Fibroblast of skin of left quadriceps (primary cell): ENCODE measurements at regions not wholly inside any gene's neighbourhood (a gene's known extent, or its start where the extent isn't known, plus 50 kb on each side); places are given as distances from the start of the nearest gene placed in this dataset.
A peak's percentile ranks its signal among the peaks of the same experiment; 100 is the strongest.
"Not testable (repeated sequence)": the region's sequence is repeated elsewhere in the genome, so short reads cannot be mapped to it uniquely, and the experiment has no call there.

Source experiments
- DNase-seq, 2 experiments: peaks; one replicate each; pipeline ENCODE4 v3.0.0-alpha.2; 2013; ENCODE audit warnings: low read depth in 2 of 2

DNA sequence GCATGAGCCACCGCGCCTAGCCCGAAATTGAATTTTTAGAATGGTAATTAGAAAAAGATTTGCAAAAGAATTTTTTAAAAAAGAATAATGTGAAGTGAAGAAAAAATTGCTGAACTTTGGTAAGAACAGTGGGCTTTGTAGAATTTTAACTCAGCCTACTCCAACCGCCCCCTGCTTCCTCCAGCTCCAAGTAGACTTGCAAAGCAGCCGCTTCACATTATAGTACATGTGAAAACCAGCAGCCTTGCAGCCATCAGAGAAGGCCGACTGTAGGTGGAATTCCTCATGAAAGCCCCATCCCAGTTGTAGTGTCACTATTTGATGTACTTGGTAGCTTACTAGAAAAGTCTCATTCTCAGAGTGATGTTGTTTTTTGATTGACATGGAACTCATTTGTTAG lies 835.6 kb downstream of the TBC1D32 start:
- no peak for DNase-seq

DNA sequence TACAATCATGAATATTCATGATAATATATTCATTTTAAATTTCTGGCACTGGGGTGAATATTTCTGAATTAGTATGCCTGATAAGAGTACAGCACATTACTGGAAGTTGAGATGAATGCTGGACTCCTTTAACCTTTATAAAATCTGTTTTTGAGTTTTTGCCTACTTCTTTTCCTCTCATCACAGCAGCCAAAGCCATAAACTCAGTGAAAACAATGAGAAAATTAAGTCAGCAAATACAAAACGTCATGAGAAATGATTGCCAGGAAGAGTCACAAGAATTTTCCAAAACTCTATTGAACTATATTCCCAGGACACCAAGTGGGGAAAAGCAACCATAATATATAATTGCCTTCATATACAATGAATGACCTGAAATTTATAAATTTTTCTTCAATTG lies 837.6 kb downstream of the TBC1D32 start:
- DNase-seq, result no peak

DNA sequence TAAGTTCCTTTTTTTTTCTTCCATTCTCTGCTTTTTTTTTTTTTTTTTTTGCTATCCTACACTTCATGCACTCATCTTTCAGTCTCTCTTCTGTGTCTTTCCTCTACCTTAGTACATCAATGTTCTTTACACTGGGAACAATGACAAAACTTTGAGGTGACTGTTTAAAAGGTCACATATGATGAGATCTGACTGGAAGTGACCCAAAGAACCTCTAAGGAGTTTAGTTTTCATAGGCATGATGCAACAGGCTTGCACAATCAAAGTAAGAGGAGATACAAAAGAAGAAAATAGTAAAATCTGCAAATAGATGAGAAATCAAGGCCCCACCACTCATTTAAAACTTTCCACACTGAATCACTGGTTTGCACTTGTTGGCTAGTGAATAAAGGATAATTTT lies 840.8 kb downstream of the TBC1D32 start:
- DNase-seq, result no peak

DNA sequence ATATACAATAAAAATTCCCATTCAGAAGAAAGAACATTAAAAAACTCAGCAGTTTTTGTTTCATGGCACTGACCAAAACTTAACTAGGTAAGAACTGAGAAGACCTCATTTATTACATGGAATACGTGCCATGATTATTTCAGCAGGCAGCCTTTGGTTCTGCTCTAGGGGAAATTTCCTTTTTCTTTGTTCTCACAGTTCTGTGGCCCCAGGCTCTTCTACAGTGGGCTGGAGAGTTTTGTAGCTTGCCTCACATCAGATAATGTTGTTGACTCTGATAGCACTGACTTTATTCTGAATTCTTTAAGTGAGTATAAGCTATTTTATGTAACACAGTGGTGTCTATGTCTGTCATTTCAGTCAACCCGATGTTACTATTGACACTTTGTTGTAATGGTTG lies 844.3 kb downstream of the TBC1D32 start:
- DNase-seq, result no peak

DNA sequence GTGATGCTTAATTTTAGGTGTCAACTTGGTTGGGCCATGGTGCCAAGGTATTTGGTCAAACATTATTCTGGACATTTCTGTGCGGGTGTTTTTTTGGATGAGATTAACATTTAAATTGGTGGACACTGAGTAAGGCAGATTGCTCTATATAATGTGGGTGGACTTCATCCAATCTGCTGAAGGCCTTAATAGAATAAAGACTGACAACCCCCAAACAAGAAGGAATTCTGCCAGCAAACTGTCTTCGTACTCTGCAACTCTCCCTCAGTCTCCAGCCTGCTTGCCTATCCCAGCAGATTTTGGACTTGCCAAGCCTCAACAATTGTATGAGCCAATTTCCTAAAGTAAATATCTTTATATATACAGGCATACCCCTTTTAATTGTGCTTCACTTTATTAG lies 850.1 kb downstream of the TBC1D32 start:
- DNase-seq, result no peak

DNA sequence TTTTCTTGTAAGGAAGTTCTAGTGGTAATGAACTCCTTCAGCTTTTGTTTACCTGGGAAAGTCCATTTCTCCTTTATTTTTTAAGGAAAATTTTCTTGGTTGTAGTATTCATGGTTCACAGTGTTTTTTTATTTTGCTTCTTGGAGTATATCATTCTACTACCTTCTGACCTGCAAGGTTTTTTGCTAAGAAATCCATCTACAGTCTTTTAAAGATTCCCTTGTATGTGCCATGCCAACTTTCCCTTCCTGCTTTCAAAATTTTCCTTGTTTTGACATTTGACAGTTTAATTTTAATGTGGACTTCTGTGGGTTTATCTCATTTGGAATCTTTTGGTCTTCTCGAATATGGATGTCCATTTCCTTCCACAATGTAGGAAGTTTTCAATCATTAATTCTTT lies 855.6 kb downstream of the TBC1D32 start:
- no peak for DNase-seq

DNA sequence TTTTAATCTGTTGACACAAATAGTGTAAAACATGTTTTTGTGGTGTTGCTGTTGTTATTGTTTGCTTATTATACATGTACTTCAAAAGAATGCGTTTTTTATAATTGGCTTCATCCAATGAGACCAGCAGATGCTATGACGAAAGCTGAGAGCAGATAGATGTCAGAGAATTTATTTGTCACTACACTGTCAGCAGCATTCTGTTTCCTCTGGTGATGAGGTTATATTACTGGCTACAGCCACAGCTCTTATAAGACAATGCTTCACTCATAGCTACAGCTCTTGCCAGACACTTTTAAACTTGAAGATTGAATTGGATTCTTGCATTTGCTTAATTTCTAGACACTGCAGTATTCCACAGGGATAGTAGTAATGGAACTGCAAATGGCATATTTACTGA lies 860.5 kb downstream of the TBC1D32 start:
- no peak for DNase-seq

DNA sequence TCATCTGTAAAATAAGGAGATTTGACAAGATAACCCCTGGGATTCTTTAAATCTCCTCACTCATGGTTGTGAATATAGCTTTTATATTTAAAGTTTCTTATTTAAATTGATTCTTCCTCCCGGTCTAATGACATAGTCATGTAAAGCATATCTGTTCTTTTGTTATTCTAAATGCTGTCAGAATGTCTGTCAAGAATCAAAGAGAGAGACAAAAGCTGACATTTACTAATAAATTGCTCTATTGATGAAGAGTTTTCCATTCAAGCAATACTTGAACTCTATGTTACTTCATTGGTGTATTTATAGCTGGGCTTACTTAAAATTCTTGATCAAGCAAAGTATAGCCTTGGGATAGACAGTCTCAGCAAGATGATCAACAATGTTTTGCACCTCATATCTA lies 865.8 kb downstream of the TBC1D32 start:
- DNase-seq, result no peak

DNA sequence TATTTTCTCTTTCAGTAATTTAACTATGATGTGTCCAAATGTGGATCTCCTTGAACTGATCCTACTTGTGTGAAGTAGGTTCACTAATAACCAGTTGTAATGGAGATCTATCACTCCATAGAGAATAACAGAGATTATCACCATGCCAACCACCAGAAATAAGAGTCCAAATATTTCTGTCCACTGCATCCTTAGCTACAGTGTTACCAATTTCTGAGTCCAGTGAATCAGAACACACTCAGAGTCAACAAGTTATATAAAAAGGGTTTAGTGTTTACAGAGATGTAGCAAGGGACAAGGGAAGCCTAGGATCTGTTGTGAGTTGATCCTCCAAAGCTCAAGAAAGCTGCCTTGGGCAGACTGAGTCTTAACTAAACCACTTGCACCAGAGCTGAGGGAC lies 882.8 kb downstream of the TBC1D32 start:
- DNase-seq, result no peak

DNA sequence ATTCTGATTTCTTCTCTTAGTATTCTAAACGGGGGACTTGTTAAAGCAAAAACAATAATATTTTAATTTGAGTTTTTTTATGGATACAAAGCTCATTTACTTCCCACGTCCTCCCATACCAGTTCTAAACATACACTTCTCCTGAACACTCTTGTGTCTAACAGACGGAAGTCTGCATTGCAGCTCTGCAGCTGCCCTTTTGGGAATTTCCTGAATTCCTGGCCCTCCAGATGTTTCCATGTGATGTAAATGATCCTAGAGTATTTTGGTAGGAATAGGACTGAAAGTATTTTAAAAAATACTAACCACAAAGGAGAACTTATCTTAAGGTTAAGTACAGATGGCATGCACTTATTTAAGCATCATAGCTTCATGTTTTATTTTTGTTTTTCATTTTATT lies 886.7 kb downstream of the TBC1D32 start:
- no peak for DNase-seq

DNA sequence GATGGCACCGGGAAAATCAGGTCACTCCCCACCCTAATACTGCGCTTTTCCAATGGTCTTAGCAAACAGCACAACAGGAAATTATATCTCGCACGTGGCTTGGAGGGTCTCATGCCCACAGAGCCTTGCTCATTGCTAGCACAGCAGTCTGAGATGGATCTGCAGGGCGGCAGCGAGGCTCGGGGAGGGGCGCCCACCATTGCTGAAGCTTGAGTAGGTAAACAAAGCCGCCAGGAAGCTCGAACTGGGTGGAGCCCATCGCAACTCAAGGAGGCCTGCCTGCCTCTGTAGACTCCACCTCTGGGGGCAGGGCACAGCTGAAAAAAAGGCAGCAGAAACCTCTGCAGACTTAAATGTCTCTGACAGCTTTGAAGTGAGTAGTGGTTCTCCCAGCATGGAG lies 901.4 kb downstream of the TBC1D32 start:
- not testable (repeated sequence) for DNase-seq

DNA sequence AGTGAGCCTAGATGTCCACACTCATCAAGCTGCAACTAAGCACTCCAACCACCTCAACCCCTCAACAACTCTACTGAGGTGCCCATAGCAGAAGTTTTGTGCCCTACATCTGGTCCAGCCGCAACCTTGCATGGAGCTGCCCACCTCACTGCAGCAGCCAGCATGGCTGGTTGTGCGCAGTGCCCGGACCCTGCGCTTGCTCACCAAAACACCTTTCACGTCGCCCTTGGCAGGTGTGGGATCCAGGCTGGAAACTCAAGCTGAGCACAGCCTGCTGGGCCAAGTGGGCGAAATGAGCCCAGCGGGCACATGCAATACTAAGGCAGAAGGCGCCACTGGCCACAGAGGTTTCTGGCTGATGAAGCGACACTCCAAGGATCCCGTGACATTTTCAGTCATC lies 902.4 kb downstream of the TBC1D32 start:
- no peak for DNase-seq

DNA sequence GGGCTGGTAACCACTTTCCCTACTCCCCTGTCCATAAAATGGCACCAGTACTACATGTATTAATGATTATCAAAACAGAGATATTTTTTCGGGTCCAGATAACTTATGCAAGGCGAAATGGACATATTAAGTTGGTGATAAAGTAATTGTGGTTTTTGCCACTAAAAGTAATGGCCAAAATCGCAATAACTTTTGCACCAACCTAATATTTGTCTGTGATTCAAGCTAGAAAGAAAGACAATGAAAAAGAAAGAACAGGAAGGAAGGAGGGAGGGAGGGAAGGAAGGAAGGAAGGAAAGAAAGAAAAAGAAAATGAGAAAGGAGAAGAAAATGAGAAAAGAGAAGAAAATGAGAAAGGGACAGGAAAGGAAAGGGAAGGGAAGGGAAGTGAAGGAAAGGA lies 922.9 kb downstream of the TBC1D32 start:
- DNase-seq, result no peak

DNA sequence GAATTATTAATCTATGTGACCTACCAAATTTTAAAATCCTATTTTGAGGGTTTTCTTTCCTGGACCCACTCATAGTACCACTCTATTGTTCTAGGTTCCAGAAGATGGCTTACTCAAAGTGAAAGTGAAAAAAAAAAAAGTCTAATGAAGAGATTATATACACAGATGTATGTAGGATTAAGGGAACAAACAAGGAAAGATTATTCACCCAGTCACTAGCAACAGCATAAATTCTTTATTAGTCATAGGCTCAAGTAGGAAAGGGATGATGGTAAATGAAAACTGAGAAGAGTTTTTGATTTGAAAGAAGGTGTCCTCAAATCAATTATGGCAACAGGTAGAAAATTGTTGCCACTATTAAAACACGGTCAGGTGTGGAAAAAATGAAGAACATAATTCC lies 923.7 kb downstream of the TBC1D32 start:
- DNase-seq, result no peak

DNA sequence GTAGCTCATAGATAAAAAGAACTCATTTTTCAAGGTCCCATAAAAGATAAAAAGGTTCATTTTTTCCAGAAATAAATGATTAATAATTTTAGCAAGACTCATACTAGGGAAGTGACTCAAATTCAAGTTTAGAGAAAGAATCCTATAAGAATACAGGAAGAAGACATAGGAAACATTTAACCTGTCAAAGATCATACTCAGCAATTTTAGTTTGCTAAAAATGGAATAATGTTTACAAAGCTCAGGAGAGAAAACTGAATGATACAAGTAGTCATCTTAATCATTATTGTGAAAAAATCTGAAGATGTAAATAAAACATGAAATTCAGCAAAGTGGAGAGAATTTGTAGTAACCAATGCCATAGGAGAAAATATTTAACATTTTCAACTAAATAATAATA lies 926.6 kb downstream of the TBC1D32 start:
- no peak for DNase-seq

DNA sequence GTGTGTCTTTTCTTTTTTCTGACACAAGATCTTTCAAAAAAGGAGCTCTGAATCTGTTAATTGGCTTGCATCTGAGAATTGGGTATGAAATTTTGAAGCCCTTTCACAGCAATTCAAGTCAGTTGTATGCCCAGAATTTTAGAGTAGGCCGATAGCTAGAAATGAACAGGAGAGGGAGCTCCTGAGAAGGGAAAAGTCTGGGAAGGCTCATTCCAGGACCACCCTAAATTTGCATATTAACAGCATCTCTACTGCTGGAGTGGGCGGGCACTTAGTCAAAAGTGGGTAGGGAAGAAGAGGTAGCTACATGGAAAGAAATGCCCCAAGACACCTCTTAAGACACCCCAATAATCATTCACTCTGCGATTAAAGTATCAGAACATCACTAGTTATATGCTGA lies 928.3 kb downstream of the TBC1D32 start:
- no peak for DNase-seq

DNA sequence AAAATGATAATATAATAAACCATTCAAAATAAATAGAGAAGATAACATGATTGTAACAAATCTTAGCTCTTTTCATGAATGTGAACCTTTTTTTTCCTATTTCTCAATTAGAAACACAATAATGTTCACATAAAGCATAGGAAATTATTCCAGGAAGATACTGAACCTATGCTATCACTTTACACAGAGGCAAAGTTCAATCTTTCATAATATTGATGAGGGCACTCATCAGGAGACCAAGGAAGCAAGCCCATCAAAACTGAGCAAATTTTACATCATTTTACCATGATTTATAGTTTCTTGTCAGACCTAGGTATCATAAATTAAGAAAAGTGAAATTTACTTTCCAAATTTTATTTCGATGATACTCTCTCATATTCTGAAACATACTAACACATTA lies 938.5 kb downstream of the TBC1D32 start:
- DNase-seq, result no peak

DNA sequence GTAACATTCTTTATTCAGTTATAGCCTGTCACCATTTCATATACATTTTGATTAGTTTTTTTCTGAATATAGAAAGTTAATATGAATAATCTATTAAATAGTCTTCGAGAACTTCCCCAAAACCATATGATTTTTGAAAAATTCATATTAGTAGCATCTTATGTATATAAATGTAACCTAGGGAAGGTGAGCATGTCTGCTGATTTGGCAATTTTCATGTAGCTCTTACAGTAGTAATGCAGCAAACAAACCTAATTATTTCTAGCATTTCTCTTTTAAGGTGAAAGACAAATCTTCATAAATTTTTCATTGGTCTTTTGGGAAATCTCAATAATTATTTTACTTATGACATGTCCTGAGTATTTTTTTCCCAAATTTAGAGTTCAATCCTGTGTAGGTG lies 939.0 kb downstream of the TBC1D32 start:
- DNase-seq, result no peak

DNA sequence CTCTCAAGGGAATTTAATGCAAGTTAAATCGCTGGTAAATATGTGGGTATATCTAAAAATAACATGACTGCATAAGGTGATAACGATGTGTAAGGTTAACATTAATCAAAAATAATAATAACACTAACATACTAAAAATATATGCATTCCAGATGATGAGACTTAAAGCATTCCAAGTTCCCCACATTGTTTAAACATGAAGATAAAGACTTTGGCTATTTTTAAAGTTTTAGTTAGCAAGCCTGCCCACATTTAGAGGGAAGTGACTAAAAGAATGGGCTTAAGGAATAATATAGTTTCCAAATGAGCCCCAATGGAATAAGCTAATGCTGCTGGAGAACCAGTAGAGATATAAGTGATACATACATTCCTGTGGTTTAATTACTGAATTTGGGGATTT lies 941.3 kb downstream of the TBC1D32 start:
- peak; percentile 32 to 34 for DNase-seq

DNA sequence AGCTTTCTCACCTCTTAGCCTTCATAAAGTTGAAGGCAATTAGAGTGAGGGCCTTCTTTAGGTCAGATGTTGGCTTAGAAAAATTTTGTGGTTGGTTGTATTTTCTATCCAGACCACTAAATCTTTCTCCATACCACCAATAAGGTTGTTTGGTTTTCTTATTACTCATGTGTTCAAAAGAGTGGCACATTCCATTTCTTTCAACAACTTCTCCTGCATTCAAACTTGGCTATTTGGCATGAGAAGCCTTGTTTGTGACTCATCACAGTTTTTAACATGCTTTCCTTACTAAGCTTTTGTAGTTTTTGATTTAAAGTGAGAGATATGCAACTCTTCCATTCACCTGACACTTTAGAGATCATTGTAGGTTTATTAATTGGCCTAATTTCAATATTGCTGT lies 949.6 kb downstream of the TBC1D32 start:
- peak; percentile 31 to 34 for DNase-seq

DNA sequence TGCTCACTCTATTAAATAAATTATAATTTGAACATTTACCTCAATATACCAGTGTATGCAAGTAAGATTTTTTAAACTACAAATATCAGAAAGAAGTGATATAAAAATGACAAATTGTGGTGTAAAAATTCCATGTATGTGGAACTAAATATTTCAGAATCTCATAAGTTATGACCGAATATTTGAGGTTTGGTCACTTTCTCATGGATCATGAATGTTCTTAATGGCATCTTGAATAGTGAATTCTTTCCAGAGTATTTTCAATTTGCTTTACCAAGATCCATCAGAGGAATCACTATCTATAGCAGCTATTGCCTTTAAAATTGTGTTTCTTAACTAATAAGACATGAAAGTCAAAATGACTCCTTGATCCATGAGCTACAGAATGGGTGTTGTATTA lies 950.6 kb downstream of the TBC1D32 start:
- no peak for DNase-seq

DNA sequence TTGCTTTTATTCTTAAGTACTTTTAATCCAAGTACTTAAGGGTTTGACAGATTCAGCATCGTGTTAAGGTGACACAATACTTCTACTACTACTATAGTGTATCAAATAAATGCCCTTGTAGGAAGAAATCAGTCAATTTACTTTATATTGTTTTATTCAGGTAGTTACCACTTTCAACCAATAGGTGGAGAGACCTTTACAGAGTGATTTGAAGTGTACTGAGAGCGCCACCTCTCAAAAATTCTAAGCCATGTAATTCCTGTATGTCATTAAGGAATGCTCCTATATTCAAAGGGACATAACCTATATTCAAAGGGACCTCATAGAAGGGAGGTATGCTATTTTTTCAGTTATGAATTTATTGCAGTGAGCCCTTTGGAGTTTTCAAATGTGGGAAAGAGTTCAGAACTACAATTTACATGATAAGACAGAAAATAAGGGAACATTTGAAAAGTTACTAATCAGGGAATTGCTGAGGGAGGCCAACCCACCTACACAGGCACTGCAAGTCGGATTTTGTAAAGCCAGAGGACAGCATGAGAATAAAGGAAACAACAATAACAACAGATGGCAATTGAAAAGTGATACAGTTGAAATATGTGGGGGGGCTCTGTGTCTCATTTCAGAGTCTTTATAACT lies 955.6 kb downstream of the TBC1D32 start:
- peak in 1 of 2 experiments; percentile 18 for DNase-seq

DNA sequence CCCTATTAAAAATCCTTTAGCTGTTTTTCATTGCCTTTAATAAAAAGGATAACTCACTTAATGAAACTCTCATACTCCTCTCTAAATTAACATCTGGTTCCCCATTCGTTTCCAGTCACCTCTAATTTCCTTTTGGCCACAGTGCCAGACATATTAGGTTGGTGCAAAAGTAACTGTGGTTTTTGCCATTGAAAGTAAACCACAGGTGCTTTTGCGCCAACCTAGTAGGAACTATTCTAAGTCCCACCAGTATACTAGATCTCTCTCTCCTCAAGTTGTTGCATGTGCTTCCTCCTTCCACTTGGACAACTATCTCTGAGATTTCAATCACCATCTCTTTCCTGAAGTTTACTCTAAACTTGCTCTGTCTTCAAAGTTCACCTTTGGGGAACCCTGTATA lies 961.1 kb downstream of the TBC1D32 start:
- no peak for DNase-seq

DNA sequence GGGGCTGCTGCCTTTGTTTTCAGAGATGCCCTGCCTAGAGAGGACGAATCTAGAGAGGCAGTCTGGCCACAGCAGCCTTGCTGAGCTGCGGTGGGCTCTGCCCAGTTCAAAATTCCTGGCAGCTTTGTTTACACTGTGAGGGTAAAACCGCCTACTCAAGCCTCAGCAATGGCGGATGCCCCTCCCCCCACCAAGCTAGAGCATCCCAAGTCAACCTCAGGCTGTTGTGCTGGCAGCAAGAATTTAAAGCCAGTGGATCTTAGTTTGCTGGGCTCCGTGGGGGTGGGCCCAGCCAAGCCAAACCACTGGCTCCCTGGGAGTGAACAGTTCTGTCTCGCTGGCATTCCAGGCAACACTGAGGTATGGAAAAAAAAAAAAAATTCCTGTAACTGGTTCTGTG lies 970.9 kb downstream of the TBC1D32 start:
- DNase-seq, result no peak

DNA sequence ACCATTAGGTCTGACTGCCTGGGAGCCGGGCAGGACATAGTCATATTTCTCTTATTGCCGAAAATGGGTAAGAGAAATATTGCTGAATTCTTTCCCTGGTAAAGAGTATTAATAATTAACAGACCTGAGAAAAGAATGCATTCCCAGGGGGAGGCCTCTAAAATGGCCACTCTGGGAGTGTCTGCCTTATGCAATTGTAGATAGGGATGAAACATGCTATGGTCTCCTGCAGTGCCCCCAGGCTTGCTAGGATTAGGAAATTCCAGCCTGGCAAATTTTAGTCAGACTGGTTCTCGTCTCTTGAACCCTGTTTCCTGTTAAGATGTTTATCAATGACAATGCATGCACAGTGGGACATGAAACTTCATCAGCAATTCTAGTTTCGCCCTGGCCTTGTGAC lies 975.7 kb downstream of the TBC1D32 start:
- not testable (repeated sequence) for DNase-seq
